MM.1S (cell line): ENCODE measurements at regions not wholly inside any gene's neighbourhood (a gene's known extent, or its start where the extent isn't known, plus 50 kb on each side); places are given as distances from the start of the nearest gene placed in this dataset.

Source experiments
- EZH2 ChIP-seq: fragments of 300-600 bp; sonication (generic); optimal IDR thresholded peaks from 2 replicates; pipeline ENCODE3; 2017; ENCODE audit warnings: low read depth, mild to moderate bottlenecking, antibody characterized with exemption, low read length, mixed read lengths
- TF ChIP-seq, protein P1 (sequence below): fragments of 300-600 bp; sonication (generic); IDR thresholded peaks from 2 replicates; pipeline ENCODE4 v1.5.1; 2016; ENCODE audit warnings: antibody characterized with exemption, low read length, mixed read lengths

DNA sequence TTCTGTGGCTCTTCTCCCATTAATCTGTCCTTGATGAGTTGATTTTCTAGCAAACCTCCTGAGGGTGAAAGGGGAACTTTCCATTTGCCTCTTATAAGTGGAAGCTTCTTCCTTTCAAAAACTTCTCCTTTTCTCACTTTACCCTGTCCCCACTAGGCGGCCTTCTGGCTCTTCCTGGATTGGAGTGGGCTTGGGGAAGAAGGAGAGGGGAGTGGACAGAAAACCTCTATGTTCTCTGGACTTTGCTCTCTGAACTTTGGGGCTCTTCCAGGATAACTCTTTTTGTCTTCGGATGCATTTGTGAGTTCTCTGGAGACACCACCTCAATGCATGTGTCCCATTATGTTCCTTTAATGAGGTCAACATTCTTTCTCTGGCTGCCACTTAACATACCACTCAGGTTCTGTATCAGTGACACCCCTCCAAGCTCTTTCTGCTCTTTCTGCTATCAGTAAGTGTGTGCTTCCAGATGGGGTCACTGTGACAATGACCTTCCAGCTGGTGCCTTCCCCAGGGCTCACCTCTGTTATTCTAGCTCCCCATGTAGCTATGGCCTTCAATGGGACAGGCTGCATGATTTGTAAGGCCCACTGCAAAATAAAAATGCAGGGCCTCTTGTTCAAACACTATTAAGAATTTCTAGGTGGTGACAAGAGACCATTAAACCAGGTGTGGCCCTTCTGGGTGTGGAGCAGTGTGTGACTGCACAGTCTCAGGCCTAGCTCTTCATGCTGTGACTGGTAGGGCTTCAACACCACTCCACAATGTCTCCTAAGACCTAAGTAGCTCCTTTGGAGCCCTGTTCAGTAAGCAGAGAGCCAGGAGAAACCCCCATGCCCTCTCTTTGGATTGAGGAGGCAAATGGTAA lies 389.2 kb downstream of the EFNB2 start:
- TF ChIP-seq, protein P1, sequence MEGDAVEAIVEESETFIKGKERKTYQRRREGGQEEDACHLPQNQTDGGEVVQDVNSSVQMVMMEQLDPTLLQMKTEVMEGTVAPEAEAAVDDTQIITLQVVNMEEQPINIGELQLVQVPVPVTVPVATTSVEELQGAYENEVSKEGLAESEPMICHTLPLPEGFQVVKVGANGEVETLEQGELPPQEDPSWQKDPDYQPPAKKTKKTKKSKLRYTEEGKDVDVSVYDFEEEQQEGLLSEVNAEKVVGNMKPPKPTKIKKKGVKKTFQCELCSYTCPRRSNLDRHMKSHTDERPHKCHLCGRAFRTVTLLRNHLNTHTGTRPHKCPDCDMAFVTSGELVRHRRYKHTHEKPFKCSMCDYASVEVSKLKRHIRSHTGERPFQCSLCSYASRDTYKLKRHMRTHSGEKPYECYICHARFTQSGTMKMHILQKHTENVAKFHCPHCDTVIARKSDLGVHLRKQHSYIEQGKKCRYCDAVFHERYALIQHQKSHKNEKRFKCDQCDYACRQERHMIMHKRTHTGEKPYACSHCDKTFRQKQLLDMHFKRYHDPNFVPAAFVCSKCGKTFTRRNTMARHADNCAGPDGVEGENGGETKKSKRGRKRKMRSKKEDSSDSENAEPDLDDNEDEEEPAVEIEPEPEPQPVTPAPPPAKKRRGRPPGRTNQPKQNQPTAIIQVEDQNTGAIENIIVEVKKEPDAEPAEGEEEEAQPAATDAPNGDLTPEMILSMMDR = no peak
- TF ChIP-seq EZH2 = no peak
